TTC549 (cell line): ENCODE measurements at regions not wholly inside any gene's neighbourhood (a gene's known extent, or its start where the extent isn't known, plus 50 kb on each side); places are given as distances from the start of the nearest gene placed in this dataset.

Source experiments
- FAIRE-seq: peaks from 2 replicates; lab custom pipeline; 2012; peaks lifted over from hg19 to GRCh38; lab: Jason Lieb, UNC

DNA sequence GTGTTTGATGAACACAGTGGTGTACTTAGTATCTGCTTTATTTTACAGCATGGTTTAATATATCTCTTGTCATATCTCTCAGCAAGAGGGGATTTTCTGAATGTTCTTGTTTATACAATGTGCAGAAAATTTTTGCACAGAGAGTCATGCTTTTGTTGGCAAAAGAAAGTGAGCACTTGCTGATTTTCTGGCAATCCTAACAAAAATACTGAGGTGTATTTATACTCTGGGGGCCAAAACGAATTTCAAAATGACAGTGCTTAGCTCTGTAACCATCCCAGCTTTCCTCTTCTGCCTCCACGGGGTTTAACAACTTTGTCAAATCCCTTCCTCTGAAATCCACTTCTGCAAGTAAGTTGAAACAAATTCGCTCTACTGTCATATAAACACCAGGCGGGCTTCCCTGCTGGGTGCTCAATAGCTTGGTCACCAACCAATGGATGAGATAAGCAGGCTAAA, 169.2 kb downstream of the NOC3L start:
- no peak for FAIRE-seq

DNA sequence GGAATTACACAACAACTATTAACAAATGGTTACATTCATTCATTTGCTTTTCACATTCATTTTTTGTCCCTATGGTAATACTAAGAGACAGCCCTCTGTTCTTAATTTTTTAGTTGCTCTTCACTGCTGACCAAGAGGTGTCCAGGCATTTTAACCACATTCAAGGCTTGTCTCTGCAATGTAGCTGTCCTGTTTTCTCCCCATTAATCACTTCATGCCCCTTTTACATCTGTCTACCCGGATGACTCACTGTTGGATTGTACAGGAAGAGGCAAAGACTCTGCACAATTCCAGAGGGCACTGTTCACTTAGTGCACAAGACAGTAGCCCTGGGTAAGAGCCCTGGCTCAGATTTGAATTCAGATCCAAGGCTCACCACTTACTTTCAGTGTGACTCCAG, 168.5 kb downstream of the NOC3L start:
- FAIRE-seq, result no peak

DNA sequence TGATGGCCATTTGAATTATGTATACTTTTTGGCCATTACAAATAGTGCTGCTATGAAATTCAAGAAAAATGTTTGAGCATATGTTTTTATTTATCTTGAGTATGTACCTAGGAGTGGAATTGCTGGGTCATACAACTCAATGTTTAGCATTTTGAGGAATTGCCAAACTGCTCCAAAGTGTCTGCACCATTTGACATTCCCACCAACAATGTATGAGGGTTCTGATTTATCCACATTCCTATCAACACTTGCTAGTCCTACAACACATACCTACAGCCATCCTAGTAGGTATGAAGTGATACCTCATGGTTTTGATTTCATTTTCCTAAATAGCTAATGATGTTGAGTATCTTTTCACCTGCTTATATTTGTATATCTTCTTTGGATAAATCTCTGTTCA, 165.5 kb downstream of the NOC3L start:
- no peak for FAIRE-seq

DNA sequence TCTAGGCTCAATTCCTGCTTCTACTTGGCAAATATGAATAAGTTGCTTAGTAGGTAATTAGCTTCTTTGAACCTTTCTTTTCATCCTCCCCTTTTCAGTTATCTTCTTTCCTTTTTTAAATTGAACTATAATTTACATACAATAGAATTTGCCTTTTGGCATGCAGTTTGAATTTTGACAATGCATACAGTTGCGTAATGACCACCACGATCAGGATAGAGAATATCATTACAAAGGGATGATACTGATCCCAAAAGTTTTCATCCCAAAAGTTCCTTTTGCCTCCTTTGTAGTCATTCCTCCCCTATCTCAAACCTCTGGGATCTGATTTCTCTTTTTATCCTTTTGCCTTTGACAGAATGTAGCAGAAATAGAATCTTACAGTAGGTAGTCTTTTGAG, 164.4 kb downstream of the NOC3L start:
- no peak for FAIRE-seq

DNA sequence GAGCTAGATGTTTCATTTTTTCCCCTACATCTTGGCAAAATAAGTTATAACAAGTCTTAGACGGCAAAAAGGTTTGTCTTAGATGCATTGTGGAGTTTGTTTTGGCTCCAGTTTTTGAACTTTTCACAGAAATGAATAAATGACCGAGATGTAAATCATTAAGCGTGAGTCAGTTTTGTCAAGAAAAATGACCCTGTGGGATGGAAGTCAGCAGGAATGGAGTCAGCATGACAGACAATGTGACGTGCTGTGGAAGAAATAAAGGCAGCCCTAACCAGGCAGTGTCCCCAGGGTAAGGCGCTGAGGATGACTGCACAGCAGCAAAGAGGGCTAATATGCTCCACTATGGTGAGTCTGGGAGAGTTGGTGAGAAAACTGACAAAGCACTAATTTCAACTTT, 163.2 kb downstream of the NOC3L start:
- no peak for FAIRE-seq

DNA sequence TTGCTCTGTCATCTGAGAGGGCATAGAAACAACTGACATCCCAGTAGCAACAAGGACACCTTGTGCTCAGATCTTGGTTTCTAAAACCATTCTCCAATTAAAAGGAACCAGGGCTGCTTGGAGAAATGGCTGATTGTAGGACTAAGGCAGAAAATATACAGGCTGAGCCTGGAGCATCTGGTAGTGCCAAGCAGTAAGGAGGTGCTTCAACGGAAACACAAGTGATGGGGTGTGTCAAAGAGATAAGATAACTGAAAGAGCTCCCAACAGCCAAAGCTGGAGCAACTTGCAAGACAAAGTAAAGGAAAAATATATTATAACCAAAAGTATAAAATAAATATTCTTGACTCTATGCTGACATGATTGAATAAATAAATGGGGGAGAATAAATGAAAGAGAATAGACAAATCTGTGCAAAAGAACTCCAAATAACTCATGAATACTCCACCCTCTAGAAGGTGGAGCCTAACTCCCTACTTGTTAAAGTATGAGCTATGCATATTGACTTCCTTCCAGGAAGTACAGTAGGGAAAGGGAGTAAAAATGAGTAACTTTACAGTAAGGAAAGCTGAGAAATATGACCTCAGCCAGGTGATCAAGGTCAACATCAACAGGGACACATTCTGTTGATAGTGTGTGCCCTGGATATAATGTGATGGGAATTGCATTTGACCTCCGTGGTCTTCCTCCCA, 162.4 kb downstream of the NOC3L start:
- FAIRE-seq, result no peak

DNA sequence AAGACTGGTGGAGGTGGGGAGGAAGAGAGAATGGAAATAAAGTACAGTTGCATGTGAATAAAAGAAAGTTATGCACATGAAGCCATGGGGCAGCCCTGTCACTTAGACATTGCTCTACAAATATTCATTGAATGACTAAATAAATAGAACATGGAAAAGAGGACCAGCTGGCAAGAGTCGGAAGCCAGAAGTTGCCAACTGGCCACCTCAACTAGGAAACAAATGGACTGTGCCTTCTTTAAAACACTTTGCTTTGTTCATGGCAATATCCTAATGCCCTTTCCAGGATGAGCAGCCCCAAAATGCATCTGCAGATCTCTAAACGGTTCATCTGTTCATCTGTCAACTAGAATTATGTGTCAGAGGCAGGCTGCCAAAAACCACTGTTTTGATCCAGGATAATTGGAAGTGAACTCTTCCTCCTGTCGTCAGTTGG, 157.3 kb downstream of the NOC3L start:
- no peak for FAIRE-seq

DNA sequence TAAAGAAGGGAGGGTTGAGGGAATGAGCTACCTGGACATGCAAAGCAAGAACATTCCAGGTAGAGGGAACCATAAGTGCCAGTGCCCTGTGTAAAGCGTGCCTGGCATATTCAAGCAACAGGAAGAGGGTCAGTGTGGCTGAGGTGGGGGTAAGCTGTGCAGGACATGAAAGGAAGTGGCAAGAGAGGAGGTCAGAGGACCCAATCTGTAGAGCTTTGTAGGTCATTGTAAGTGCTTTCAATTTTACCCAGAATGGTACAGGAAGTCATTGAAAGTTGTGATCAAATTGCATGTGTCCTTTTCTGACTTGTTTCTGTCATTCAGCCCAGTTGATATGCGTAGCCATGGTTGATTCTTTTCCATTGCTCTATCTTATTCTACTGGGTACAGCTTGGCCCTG, 156.6 kb downstream of the NOC3L start:
- no peak for FAIRE-seq

DNA sequence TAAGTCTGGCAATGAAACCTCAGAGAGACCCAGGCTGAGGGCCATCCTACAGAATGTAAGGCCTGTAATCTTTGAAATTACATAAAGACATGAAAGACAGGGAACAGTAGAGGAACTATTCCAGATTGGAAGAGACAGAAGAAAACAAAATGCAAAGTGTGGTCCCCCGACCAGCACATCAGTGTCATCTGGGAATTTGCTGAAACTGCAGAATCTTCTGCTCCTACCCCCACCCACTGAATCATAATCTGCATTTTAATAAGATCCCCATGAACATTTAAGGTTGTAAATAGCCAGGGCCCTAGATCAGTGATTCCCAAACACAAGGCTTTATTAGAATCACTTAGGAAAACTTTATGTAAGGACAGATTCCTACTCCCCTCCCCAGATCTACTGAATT, 154.4 kb downstream of the NOC3L start:
- no peak for FAIRE-seq

DNA sequence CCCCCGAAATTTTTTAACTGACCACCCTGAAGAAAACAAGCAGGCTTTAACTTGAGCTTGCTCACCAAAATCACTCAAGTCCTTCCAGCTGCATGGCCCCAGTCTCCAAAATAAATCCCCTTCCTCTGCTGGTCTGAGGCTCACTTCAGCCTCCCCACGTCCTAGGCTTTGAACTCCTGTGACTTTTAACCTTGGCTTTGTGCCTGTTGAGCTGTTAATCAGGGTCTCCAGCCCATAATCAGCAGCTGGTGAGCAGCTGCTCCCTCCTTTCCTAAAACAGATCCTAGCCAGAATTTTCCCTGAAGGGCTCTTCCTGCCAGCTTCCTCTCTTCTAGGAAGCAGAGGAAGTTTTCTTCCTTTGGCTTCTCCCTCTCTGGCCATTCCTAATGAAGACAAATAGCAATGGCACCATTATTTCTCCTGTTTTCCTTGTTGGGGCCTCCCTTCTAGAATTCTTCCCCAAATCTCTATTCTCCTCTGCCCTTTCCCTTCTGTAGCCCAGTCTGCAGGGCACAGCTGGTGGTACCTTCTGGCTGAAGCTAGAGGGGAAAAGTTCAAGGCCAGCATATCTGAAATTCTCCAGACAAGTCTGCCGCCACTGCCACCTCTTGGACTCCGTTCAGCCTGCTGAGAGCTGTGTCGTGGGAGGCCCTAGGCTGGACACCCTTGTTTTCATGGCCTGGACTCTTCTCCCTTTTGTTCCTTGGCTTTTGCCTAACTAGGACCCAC, 152.1 kb downstream of the NOC3L start:
- no peak for FAIRE-seq

DNA sequence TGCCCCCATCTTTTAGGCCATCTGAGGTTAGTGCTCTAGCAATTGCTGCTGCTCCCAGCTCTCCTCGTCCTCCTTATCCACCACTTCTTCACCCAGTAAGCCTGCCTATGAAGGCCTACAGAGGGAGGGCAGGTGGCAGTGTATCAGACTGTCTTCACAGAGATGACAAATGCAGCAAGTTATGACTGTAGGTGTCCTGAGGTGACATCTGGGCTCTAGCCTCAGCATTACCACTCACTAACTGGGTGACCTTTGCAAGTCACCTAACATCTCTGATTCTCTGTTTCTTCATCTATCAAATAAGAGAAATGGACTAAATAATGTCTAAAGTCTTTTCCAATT, 151.6 kb downstream of the NOC3L start:
- FAIRE-seq, result no peak

DNA sequence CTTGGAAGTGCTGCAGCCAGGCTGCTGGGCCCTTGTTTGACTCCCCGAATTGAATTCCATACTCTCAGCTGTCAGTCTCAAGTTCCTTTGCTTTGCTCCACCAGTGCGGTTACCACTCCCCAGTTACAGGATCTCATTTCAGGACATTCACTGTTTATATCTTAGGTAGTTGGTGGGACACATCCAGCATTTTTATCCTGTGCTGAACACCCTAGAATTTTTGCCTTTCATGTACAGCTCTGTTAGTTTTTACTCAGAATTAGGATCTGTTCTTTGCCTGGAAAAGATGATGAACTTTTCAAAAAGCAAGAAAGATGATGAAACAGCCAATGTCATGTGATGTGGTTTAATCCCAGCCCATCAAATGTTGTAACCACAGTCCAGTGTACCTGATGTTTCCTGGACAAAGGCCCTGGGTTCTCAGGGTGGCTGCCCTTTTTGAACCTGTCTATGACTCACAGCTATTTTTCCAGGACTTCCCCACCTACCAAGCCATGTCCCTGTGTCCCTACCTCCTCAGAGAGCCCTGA, 149.7 kb downstream of the NOC3L start:
- no peak for FAIRE-seq

DNA sequence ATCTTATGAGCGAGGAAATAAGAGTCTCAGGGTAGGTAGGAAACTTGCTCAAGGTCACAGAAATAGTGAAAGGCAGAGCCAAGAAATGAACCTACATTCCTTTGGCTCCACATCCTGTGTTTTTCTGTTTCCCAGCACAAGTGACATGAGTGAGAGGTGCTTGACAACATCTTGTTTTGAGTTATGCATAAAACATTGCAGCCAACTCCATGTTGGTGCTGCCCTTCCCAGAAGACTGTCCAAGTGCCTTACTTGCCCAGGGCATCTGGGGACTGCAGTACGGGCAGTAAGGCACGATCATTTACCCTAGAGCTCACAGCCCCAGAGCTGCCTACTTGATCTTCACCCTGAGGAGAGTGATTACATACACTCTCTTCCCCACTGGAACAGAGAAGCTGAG, 148.8 kb downstream of the NOC3L start:
- FAIRE-seq, result no peak

DNA sequence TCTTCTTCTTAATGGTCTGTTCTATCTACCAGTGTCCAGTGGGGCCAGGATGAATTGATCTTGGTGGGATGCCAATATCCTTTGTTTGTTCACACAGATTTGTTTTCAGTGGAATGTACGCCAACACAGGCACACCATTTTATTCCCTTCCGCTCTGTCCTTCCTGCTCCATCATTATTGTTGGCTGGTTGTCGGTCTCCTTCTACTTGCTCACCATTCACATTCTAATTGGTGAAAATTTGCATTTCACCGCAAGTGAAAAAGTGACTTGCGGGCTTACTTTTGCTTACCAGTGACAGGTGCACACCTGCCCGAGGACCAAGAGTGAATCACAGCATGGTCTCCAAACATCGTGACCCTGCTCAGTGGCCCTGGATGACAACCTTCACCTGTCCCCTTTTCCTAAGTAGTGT, 148.3 kb downstream of the NOC3L start:
- no peak for FAIRE-seq

DNA sequence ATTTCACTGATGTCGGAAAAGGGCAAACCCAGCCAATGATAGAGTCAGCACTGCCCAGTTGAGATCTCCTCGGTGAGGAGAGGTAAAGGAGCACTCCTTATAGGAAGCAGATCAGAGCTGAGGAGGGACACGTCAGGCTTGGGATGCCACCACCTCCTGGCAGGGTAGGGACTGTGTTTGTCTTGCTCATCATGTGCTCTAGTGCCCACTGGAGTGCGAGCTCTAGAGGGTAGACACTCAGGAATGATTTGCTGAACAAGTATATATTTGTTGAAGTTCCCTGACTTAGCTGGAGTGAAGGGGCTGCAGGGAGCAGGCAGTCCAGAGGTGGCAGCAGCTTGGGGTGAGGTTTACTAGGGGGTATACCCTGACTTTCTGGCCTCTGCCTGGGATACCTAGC, 146.5 kb downstream of the NOC3L start:
- no peak for FAIRE-seq

DNA sequence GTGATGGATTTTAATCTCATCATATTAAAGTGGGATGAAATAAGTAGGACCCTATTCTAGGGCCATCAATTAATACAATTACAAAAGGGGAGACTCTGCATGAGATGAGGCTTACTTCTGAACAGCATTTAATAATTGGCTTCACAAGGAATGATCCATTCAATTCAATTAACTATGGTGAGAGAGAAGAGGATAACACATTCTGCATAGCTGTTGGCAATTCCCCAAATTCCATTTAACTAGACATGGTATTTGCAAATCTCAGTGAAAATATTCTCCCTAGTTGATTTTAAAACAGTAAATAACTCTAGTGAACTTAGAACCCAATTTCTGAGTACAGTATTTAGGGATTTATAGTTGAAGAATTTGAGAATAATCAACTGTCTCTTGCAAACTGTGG, 145.3 kb downstream of the NOC3L start:
- no peak for FAIRE-seq

DNA sequence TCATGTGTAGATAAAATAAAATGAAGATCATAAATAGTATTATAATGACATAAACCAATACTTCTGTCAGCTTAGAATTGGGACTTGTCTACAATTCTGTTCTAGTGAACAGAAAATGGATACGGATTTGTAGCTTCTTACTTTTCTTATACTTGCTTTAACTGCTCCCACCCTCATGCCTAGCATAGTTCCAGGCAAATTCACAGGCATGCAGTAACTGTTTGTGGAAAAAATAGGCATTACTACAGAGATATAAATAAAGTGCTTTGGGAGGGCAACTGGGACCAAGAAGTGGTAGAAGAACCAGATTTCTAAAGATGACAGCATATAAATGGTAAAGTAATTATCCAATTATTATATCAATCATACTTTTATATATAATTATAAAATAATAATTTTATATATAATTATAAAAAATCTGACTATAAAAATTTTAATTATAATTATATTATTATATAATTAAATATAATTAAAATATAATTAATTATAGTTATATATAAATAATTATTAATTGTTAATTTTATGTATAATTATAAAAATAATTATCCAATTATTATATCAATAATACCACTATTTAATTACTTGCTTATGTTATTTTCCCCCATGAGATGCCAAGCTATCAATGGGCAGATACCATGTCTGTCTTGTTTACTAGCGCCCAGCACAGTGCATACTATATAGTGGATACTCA, 144.1 kb downstream of the NOC3L start:
- FAIRE-seq, result peak; percentile 97

DNA sequence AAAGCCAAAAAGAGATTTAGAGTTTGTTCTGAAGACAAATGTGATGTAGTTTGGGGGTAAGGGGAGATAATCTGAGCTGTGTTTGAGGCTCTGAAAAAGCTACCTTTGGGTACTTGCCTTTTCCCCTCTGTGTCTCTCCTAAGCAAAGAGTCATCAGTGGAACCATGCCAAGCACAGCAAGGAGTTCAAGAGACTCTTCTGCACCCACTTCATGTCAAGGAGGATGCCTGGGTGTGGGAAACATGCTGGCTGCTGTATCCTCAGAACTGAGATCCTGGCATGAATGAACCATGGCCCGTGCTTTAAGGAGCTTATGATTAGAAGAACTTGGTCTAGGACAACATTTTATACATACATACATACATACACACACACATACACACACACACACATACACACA, 142.9 kb downstream of the NOC3L start:
- FAIRE-seq, result no peak

DNA sequence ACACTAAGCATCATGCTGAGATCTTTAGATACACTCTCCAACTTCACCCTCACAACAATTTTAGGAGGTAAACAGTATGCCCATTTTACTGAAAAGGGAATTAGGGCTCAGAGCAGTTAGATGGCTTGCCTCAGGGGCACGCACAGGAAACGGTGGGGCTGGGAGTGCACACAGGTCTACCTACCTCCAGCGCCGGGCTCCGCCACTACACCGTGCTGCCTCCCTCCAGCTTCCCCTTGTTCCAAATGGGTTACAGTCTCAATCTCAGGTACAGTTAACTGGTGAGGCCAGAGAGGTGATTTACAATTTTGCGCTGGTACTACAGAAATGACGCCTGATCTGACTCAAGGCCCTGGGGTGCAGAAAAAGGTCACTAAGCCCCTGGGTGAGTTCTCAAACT, 142.0 kb downstream of the NOC3L start:
- FAIRE-seq, result no peak

DNA sequence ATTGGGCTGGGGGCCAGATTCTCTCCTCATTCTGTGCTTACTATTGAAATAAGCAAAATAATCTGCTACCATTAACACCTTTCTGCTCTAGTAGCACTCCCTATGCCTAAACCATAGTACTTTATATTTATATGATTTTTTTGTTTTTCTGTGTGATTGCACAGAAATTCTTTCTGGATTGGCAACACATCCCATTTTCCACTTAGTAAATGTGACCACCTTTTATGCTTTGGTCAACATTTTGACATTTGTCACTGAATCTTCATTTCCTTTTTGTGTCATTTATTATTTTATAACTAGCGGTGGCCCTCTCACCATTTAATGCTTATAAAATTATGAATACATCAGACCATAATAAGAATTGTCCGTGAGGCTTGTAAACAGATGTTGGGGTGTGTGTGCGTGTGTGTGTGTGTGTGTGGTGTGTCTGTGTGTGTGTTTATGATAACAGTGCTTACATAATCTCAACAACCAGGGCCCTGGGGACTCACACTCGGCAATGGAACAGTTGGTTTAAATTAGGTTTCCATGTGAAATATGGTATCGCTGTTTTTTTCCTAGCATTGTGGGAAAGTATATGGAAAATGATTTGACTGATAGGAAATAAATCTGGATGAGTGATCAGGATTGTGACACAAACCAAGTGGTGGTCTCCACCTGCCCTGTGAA, 138.9 kb downstream of the NOC3L start:
- FAIRE-seq, result no peak

DNA sequence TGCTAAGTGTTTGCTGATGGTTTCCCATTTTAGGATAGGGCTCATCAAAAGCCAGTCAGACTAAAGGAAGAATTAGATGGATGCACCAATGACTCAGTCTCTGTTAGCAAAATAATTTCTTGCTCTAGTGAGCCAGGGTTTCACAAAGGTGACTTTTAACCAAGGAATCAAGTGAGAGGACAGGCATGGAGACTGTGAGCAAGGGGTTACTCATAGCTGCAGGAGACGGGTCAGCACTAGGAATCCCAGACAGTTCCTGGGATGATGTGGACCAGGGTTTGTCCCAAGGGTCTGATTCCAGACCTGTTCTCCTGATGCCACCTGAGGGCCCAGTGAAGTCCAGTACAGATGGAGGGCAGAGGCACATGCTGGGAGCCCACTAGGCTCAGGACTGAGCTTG, 138.1 kb downstream of the NOC3L start:
- FAIRE-seq, result no peak

DNA sequence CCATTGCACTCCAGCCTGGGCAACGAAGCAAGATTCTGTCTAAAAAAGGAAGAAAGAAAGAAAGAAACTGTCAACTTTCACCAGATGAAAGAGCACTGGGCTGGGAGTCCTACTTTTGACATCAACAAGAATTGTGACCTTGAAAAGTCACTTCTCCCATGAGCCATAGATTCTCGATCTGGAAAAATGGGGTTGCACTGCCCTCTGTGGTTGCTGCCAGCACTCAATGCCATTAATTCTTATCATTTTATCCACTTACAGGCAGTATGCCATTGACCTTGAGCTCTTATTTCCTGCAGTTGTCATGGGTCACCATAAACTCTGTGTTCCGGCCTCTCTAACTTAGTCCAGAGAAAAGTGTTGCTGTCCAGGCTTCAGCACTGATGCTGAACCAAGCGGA, 137.2 kb downstream of the NOC3L start:
- FAIRE-seq, result no peak
